ENCODE measurements at regions not wholly inside any gene's neighbourhood (a gene's known extent, or its start where the extent isn't known, plus 50 kb on each side); places are given as distances from the start of the nearest gene placed in this dataset.

- TF ChIP-seq CTCF (IDR thresholded peaks at IDR 0.05) (no peak), POLR2A (IDR thresholded peaks at IDR 0.05) (no peak)
Observed at GRCh38 chrX:122441451-122441850, 742.6 kb upstream of the GRIA3 start.
